ENCODE measurements at regions not wholly inside any gene's neighbourhood (a gene's known extent, or its start where the extent isn't known, plus 50 kb on each side); places are given as distances from the start of the nearest gene placed in this dataset.
"Not testable (repeated sequence)": the region's sequence is repeated elsewhere in the genome, so short reads cannot be mapped to it uniquely, and the experiment has no call there.

- DNase-seq (ENCODE audit: low spot score) = not testable (repeated sequence)
Measured at GRCh38 chr4:4037399-4038138, 189.2 kb downstream of the OTOP1 start.

GRCh38 chr4:4045823-4046222 lies 180.9 kb downstream of the OTOP1 start:
- not testable (repeated sequence) for DNase-seq (ENCODE audit: low spot score)

GRCh38 chr4:4046686-4047085 lies 180.0 kb downstream of the OTOP1 start:
- not testable (repeated sequence) for DNase-seq (ENCODE audit: low spot score)

GRCh38 chr4:4047202-4047601 lies 179.5 kb downstream of the OTOP1 start:
- DNase-seq (ENCODE audit: low spot score) = not testable (repeated sequence)

GRCh38 chr4:4048227-4048626 lies 178.5 kb downstream of the OTOP1 start:
- DNase-seq (ENCODE audit: low spot score) = not testable (repeated sequence)

GRCh38 chr4:4050781-4051180 lies 175.9 kb downstream of the OTOP1 start:
- not testable (repeated sequence) for DNase-seq (ENCODE audit: low spot score)

GRCh38 chr4:4052933-4053332 lies 173.8 kb downstream of the OTOP1 start:
- not testable (repeated sequence) for DNase-seq (ENCODE audit: low spot score)

- DNase-seq (ENCODE audit: low spot score) = not testable (repeated sequence)
Measured at GRCh38 chr4:4057226-4057625, 169.5 kb downstream of the OTOP1 start.

GRCh38 chr4:4084171-4084570 lies 142.6 kb downstream of the OTOP1 start:
- not testable (repeated sequence) for DNase-seq (ENCODE audit: low spot score)

- not testable (repeated sequence) for DNase-seq (ENCODE audit: low spot score)
Measured at GRCh38 chr4:4089716-4090419, 136.9 kb downstream of the OTOP1 start.

GRCh38 chr4:4090720-4091119 lies 136.0 kb downstream of the OTOP1 start:
- DNase-seq (ENCODE audit: low spot score) = not testable (repeated sequence)

GRCh38 chr4:4092159-4092558 lies 134.6 kb downstream of the OTOP1 start:
- not testable (repeated sequence) for DNase-seq (ENCODE audit: low spot score)

- DNase-seq (ENCODE audit: low spot score) = not testable (repeated sequence)
Measured at GRCh38 chr4:4099610-4100009, 127.1 kb downstream of the OTOP1 start.

- not testable (repeated sequence) for DNase-seq (ENCODE audit: low spot score)
Measured at GRCh38 chr4:4106923-4107322, 119.8 kb downstream of the OTOP1 start.

GRCh38 chr4:4107411-4108107 lies 119.2 kb downstream of the OTOP1 start:
- peak; percentile 24 for DNase-seq (ENCODE audit: low spot score)

GRCh38 chr4:4115381-4115780 lies 111.3 kb downstream of the OTOP1 start:
- not testable (repeated sequence) for DNase-seq (ENCODE audit: low spot score)

GRCh38 chr4:4116901-4117300 lies 109.8 kb downstream of the OTOP1 start:
- DNase-seq (ENCODE audit: low spot score) = not testable (repeated sequence)

GRCh38 chr4:4134368-4134767 lies 92.4 kb downstream of the OTOP1 start:
- DNase-seq (ENCODE audit: low spot score) = not testable (repeated sequence)

GRCh38 chr4:4136621-4137020 lies 90.1 kb downstream of the OTOP1 start:
- DNase-seq (ENCODE audit: low spot score) = not testable (repeated sequence)

Data from globus pallidus (tissue), 1 donor.